Lower leg skin (tissue), 3 donors: ENCODE measurements at regions not wholly inside any gene's neighbourhood (a gene's known extent, or its start where the extent isn't known, plus 50 kb on each side); places are given as distances from the start of the nearest gene placed in this dataset.

Experiments
- CTCF ChIP-seq, 3 donors: fragments of 450-650 bp; IDR thresholded peaks; one replicate each; pipeline ENCODE4 v1.5.1; 2016; ENCODE audit warnings: antibody characterized with exemption in 3 of 3, mild to moderate bottlenecking in 3 of 3, moderate library complexity in 2 of 3
- POLR2A ChIP-seq, 2 donors: fragments of 450-650 bp; IDR thresholded peaks; one replicate each; pipeline ENCODE4 v1.6.1; 2016 to 2017; ENCODE audit warnings: antibody characterized with exemption in 2 of 2, mild to moderate bottlenecking in 1 of 2, moderate library complexity in 1 of 2

GRCh38 chr6:100179576-100179975 is 185.6 kb upstream of the MCHR2 start:
- TF ChIP-seq CTCF (IDR thresholded peaks at IDR 0.05) (no peak), POLR2A (IDR thresholded peaks at IDR 0.05) (no peak)
